ENCODE measurements at regions not wholly inside any gene's neighbourhood (a gene's known extent, or its start where the extent isn't known, plus 50 kb on each side); places are given as distances from the start of the nearest gene placed in this dataset.

DNA sequence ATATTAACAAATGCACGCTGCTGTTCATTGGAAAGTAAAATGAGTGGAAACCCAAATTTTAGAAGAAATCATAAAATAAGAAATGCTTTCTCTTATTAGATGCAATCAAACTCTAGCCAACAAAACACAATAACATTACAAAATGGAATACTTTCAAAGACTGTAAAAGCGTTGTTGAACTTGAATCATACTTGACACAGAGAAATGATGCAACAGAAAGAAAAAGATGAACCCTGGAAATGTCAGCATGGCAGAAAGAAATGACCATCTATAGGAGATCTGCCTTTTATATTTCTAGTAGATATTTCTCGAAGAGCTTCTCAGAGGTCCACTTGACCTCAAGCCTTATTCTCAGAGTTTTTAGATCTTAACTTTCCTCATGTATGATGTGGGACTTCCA lies 170.6 kb upstream of the MEIS1 start:
- H3K9me3 ChIP-seq (ENCODE audit: insufficient read depth, low read depth, low read length), result no peaks in the 10 kb centered on the region
- H3F3A ChIP-seq (ENCODE audit: low read depth), result no peaks in the 10 kb centered on the region
- TF ChIP-seq EZH2phosphoT487 (IDR thresholded peaks at IDR 0.05; ENCODE audit: borderline replicate concordance), result no peak
- TF ChIP-seq, protein P1, sequence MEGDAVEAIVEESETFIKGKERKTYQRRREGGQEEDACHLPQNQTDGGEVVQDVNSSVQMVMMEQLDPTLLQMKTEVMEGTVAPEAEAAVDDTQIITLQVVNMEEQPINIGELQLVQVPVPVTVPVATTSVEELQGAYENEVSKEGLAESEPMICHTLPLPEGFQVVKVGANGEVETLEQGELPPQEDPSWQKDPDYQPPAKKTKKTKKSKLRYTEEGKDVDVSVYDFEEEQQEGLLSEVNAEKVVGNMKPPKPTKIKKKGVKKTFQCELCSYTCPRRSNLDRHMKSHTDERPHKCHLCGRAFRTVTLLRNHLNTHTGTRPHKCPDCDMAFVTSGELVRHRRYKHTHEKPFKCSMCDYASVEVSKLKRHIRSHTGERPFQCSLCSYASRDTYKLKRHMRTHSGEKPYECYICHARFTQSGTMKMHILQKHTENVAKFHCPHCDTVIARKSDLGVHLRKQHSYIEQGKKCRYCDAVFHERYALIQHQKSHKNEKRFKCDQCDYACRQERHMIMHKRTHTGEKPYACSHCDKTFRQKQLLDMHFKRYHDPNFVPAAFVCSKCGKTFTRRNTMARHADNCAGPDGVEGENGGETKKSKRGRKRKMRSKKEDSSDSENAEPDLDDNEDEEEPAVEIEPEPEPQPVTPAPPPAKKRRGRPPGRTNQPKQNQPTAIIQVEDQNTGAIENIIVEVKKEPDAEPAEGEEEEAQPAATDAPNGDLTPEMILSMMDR (conservative IDR thresholded peaks at IDR 0.05; ENCODE audit: low read length), result no peak
- no peaks in the 10 kb centered on the region for H4K20me1 ChIP-seq (ENCODE audit: insufficient read depth, low read length, poor library complexity, severe bottlenecking)
- no peak overlapping the region for H3K4me2 ChIP-seq (ENCODE audit: low read depth, low read length, poor library complexity, severe bottlenecking)
- H3K9ac ChIP-seq (ENCODE audit: low read depth, low read length, poor library complexity, severe bottlenecking), result no peak overlapping the region
- H3K4me1 ChIP-seq (ENCODE audit: insufficient read depth, low read length, poor library complexity, severe bottlenecking), result no peaks in the 10 kb centered on the region
- no peaks in the 10 kb centered on the region for H3K79me2 ChIP-seq (ENCODE audit: insufficient read depth, low read length)
- H2AFZ ChIP-seq (ENCODE audit: low read length), result no peak overlapping the region
- H3K9me2 ChIP-seq (replicated peaks; ENCODE audit: low read depth, low read length), result no peaks in the 10 kb centered on the region
- no peaks in the 10 kb centered on the region for H3K27me3 ChIP-seq (ENCODE audit: insufficient read depth, low read length, poor library complexity, severe bottlenecking)
- H3K4me3 ChIP-seq (ENCODE audit: low read length, poor library complexity, severe bottlenecking), result no peak overlapping the region
- no peaks in the 10 kb centered on the region for H3K36me3 ChIP-seq (ENCODE audit: insufficient read depth, low read length)

DNA sequence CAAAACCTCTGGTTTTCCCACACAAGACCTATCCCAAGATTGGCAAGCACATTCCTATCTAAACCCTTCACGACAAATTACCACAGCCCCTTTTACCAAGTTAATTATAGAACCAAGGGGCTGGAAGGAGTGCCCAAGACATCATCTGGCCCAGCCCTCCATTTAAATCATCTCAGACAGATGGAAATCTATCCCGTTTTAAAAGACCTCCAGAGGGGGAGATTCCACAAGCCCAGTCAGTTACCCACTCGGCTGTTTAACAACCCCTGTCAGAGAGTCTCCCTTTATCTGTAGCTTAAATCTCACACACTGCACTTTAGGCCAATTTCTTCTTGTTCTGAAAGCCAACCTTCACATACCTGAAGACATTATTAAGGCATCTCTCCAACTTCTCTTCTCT lies 179.1 kb upstream of the MEIS1 start:
- no peaks in the 10 kb centered on the region for H3K4me1 ChIP-seq (ENCODE audit: insufficient read depth, low read length, poor library complexity, severe bottlenecking)
- no peaks in the 10 kb centered on the region for H3K79me2 ChIP-seq (ENCODE audit: insufficient read depth, low read length)
- H3K4me3 ChIP-seq (ENCODE audit: low read length, poor library complexity, severe bottlenecking), result no peak overlapping the region
- no peaks in the 10 kb centered on the region for H4K20me1 ChIP-seq (ENCODE audit: insufficient read depth, low read length, poor library complexity, severe bottlenecking)
- no peak overlapping the region for H3K4me2 ChIP-seq (ENCODE audit: low read depth, low read length, poor library complexity, severe bottlenecking)
- no peaks in the 10 kb centered on the region for H3K9me2 ChIP-seq (replicated peaks; ENCODE audit: low read depth, low read length)
- no peak overlapping the region for H2AFZ ChIP-seq (ENCODE audit: low read length)
- H3K9ac ChIP-seq (ENCODE audit: low read depth, low read length, poor library complexity, severe bottlenecking), result no peak overlapping the region
- no peaks in the 10 kb centered on the region for H3K9me3 ChIP-seq (ENCODE audit: insufficient read depth, low read depth, low read length)
- H3K36me3 ChIP-seq (ENCODE audit: insufficient read depth, low read length), result no peaks in the 10 kb centered on the region
- no peak for TF ChIP-seq EZH2phosphoT487 (IDR thresholded peaks at IDR 0.05; ENCODE audit: borderline replicate concordance)
- TF ChIP-seq, protein P1 (conservative IDR thresholded peaks at IDR 0.05; ENCODE audit: low read length), result no peak
- H3F3A ChIP-seq (ENCODE audit: low read depth), result no peaks in the 10 kb centered on the region
- no peaks in the 10 kb centered on the region for H3K27me3 ChIP-seq (ENCODE audit: insufficient read depth, low read length, poor library complexity, severe bottlenecking)

DNA sequence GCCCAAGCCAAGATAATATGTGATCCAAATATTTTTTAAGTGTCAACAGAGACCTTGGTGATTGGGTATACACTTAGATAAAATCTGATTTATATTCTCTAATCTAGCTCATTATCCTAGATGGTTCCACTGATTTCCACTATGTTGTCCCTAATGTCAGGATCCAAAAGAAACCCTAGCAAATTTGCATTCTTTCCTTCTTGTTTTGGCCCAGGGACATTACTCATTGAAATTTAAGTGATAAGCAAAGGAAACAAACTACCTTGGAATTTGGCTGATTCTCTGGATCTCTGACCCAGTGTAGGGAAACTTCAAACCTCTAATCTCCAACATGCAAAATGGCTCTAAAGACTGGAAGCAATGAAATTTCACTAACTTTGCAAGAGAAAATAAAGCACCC lies 179.8 kb upstream of the MEIS1 start:
- no peaks in the 10 kb centered on the region for H3K36me3 ChIP-seq (ENCODE audit: insufficient read depth, low read length)

More for the DNA sequence above, 179.8 kb upstream of the MEIS1 start:
- Histone ChIP-seq H2AFZ (ENCODE audit: low read length) (no peak overlapping the region), H3K27me3 (ENCODE audit: insufficient read depth, low read length, poor library complexity, severe bottlenecking) (no peaks in the 10 kb centered on the region), H3K4me1 (ENCODE audit: insufficient read depth, low read length, poor library complexity, severe bottlenecking) (no peaks in the 10 kb centered on the region), H3F3A (ENCODE audit: low read depth) (no peaks in the 10 kb centered on the region), H3K9me2 (replicated peaks; ENCODE audit: low read depth, low read length) (no peaks in the 10 kb centered on the region), H3K4me2 (ENCODE audit: low read depth, low read length, poor library complexity, severe bottlenecking) (no peak overlapping the region), H3K9ac (ENCODE audit: low read depth, low read length, poor library complexity, severe bottlenecking) (no peak overlapping the region), H3K9me3 (ENCODE audit: insufficient read depth, low read depth, low read length) (no peaks in the 10 kb centered on the region), H3K4me3 (ENCODE audit: low read length, poor library complexity, severe bottlenecking) (no peak overlapping the region), H4K20me1 (ENCODE audit: insufficient read depth, low read length, poor library complexity, severe bottlenecking) (no peaks in the 10 kb centered on the region), H3K79me2 (ENCODE audit: insufficient read depth, low read length) (no peaks in the 10 kb centered on the region)
- TF ChIP-seq EZH2phosphoT487 (IDR thresholded peaks at IDR 0.05; ENCODE audit: borderline replicate concordance), result no peak
- TF ChIP-seq, protein P1 (conservative IDR thresholded peaks at IDR 0.05; ENCODE audit: low read length), result no peak

Data from Loucy (cell line).